ENCODE measurements at regions not wholly inside any gene's neighbourhood (a gene's known extent, or its start where the extent isn't known, plus 50 kb on each side); places are given as distances from the start of the nearest gene placed in this dataset.

DNA sequence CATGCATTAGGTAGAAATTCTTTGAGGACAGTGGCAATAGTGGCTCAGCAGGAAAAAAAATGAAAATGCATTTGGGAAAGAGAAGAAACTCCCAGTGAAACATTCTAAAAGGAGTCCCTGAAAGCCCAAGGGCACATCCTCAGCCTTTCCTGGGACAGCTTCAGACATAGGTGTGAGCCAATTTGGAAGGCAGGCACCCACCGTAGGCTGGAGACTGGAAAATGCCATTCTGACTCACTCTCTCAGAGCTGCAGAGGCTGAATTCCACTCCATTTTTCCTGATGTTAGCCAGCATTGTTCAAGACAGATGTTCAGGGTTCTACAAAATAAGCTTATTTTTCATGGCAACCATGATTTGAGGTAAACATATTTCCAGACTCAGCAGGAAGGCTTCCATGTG is 379.0 kb upstream of the FZD8 start:
- Histone ChIP-seq H3K4me3 (no peak overlapping the region), H3K27ac (no peak overlapping the region)
- TF ChIP-seq, protein P1, sequence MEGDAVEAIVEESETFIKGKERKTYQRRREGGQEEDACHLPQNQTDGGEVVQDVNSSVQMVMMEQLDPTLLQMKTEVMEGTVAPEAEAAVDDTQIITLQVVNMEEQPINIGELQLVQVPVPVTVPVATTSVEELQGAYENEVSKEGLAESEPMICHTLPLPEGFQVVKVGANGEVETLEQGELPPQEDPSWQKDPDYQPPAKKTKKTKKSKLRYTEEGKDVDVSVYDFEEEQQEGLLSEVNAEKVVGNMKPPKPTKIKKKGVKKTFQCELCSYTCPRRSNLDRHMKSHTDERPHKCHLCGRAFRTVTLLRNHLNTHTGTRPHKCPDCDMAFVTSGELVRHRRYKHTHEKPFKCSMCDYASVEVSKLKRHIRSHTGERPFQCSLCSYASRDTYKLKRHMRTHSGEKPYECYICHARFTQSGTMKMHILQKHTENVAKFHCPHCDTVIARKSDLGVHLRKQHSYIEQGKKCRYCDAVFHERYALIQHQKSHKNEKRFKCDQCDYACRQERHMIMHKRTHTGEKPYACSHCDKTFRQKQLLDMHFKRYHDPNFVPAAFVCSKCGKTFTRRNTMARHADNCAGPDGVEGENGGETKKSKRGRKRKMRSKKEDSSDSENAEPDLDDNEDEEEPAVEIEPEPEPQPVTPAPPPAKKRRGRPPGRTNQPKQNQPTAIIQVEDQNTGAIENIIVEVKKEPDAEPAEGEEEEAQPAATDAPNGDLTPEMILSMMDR (IDR thresholded peaks at IDR 0.05), result no peak
- no peak for DNase-seq (ENCODE audit: low spot score)

DNA sequence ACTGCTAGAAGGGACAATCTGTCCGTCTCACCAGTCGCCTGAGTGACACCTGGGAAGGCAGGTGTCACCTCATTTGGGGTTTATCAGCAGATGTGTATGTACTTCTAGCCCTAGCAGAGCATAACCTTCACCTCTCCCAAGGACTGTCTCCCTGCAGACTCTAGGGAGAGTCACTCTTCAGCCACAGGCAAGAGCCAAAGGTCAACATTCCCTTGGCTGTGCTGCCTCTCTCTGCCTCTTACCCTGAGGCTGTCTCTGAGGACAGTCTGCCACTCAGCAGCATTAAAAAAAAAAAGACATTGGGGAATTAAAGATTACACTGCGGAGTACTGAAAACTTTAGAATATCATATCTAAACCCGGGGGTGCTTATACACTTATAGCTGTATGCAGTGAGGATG is 377.7 kb upstream of the FZD8 start:
- TF ChIP-seq, protein P1 (IDR thresholded peaks at IDR 0.05), result no peak
- DNase-seq (ENCODE audit: low spot score), result no peak
- H3K27ac ChIP-seq, result no peak overlapping the region
- no peak overlapping the region for H3K4me3 ChIP-seq

DNA sequence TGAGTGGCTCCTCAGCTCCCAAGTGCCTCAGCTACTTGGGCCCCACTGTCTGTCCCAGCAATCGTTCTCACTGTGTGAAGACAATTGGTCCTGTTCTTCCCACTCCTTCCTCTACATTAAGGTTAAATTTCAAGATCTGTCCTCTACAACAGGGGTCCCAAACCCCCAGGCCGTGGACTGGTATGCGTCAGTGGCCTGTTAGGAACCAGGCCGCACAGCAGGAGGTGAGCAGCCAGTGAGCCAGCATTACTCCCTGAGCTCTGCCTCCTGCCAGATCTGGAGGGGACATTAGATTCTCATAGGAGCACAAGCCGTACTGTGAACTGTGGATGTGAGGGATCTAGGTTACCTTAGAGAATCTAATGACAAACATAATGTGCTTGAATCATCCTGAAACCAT is 376.9 kb upstream of the FZD8 start:
- TF ChIP-seq, protein P1 (IDR thresholded peaks at IDR 0.05), result no peak
- no peak for DNase-seq (ENCODE audit: low spot score)
- no peak overlapping the region for H3K27ac ChIP-seq
- no peak overlapping the region for H3K4me3 ChIP-seq

DNA sequence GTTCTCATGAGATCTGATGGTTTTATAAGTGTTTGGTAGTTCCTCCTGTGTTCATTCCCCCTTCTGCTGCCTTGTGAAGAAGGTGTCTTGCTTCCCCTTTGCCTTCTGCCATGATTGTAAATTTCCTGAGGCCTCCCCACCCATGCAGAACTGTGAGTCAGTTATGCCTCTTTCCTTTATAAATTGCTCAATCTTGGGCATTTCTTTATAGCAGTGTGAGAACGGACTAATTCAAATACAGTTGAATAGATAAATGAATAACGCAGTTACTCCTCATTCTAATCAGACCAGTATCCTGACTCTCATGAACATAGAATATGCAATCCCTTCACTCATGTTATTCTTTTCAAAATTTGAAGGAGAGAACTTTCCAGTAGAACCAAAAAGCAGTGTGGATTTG is 375.0 kb upstream of the FZD8 start:
- DNase-seq (ENCODE audit: low spot score), result no peak
- Histone ChIP-seq H3K4me3 (no peak overlapping the region), H3K27ac (no peak overlapping the region)
- TF ChIP-seq, protein P1 (IDR thresholded peaks at IDR 0.05), result no peak

DNA sequence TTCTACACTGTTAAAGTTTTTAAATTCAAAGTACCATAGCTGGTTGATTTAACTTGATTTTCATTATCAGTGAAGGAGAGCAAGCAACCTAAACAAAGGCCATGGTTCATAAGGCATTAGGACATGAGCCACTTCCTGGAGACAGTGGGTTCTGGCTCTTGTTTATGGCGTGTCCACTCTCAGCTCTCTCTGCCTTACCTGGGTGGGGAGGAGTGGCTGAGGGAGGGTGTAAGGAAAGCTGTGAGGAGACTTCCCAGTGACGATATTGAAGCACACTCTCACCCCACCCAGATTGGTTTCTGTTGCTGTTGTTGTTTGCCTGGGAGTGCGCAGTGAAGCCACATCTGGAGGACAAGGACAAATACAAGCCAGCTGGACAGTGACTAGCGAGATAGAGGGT is 365.3 kb upstream of the FZD8 start:
- TF ChIP-seq, protein P1 (IDR thresholded peaks at IDR 0.05), result no peak
- Histone ChIP-seq H3K27ac (no peak overlapping the region), H3K4me3 (no peak overlapping the region)
- DNase-seq (ENCODE audit: low spot score), result no peak

DNA sequence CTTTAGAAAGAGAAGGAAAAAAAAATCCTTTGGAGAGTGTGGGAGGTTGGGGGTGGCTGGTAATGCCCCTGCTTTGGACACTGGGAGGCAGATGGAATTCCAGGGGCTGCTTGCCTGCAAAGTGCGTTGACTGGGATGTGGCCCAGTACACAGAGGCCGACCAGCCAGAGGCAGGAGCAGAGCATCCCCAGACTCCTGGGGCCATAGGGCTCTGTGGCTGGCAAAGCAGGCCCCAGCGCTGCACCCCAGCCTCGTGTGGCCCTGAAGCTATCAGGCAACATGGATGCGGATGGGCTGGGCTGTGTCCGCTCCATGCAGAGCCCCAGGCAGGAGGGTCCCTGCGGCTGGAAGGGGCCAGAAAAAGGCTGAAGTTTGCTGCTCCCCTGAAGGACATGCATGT is 361.6 kb upstream of the FZD8 start:
- no peak for DNase-seq (ENCODE audit: low spot score)
- H3K27ac ChIP-seq, result no peak overlapping the region

DNA sequence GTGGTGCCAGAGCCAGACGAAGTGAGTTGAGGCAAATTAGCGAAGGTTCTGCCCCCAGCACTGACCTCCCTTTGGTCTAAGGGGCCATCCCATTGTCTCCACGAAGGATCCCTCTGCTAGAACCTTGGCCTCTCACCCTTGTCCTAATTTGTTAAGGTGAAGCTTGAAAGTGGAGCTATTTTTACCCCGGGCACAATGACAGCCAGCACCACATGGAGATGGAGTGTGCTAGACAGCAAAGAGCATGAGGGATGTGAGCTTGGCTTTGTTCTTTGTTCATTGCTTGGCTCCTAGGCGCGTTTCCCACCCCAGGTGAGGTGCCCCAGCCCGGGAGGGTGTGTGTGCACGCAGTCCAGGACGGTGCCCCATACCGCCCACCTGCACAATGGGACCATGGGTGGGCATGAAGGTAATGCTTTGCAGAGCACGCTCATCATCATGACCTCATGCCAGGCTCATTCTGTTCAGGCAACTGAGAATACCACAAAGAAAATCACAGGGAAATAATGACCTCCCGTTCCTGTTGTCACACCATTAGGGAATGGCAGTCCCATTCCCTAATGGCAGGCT is 361.0 kb upstream of the FZD8 start:
- no peak overlapping the region for H3K27ac ChIP-seq
- TF ChIP-seq, protein P1 (IDR thresholded peaks at IDR 0.05), result no peak
- no peak for DNase-seq (ENCODE audit: low spot score)
- H3K4me3 ChIP-seq, result no peak overlapping the region

More for the DNA sequence above, 361.6 kb upstream of the FZD8 start:
- H3K4me3 ChIP-seq, result no peak overlapping the region
- TF ChIP-seq, protein P1 (IDR thresholded peaks at IDR 0.05), result no peak
